HCT116 (cell line): ENCODE measurements at regions not wholly inside any gene's neighbourhood (a gene's known extent, or its start where the extent isn't known, plus 50 kb on each side); places are given as distances from the start of the nearest gene placed in this dataset.

Experiments
- CTCF ChIP-seq, 3 experiments: fragments of 200-600 bp in 1 of 3; sonication (generic) in 1 of 3; IDR thresholded peaks in 2 of 3; conservative IDR thresholded peaks in 1 of 3; 2 replicates each; pipeline ENCODE4 v1.5.1; 2012 to 2017; ENCODE audit warnings: low read depth in 2 of 3, low read length in 2 of 3, antibody characterized with exemption in 1 of 3, borderline replicate concordance in 1 of 3, control low read depth in 1 of 3, mild to moderate bottlenecking in 1 of 3, mixed read lengths in 1 of 3, mixed run types in 1 of 3, moderate library complexity in 1 of 3; ENCODE audit not compliant: insufficient read depth in 1 of 3
- EZH2 ChIP-seq: fragments of 200-600 bp; sonication (generic); IDR thresholded peaks from 2 replicates; pipeline ENCODE4 v1.6.1; 2017; ENCODE audit warnings: antibody characterized with exemption, mixed run types
- FOSL1 ChIP-seq: IDR thresholded peaks from 2 replicates; pipeline ENCODE4 v1.6.1; 2012; ENCODE audit warnings: low read depth
- MAX ChIP-seq: IDR thresholded peaks from 2 replicates; pipeline ENCODE4 v1.6.1; 2012
- RAD21 ChIP-seq: IDR thresholded peaks from 2 replicates; pipeline ENCODE4 v1.6.1; 2012; ENCODE audit warnings: low read depth, mild to moderate bottlenecking

GRCh38 chr5:58393716-58394115, 66.2 kb downstream of the PLK2 start:
- TF ChIP-seq MAX (no peak), CTCF (IDR thresholded peaks at IDR 0.05 in 2 of 3, conservative IDR thresholded peaks at IDR 0.05 in 1 of 3; ENCODE audit: borderline replicate concordance in 1 of 3, insufficient read depth in 1 of 3, low read depth in 2 of 3, low read length in 2 of 3) (no peak), RAD21 (no peak), FOSL1 (no peak), EZH2 (no peak)
